HepG2 (cell line): ENCODE measurements at regions not wholly inside any gene's neighbourhood (a gene's known extent, or its start where the extent isn't known, plus 50 kb on each side); places are given as distances from the start of the nearest gene placed in this dataset.

ENCODE experiments used
- ATAC-seq: fragments of 200-7000 bp; cut with Tn5 transposase; 3 replicates; pipeline ENCODE4 v1.9.1; 2020; ENCODE audit warnings: mild to moderate bottlenecking, moderate library complexity
- BruUV-seq: library from RNA; stranded (reverse); fragments of 400-500 nt; replicated peaks from 2 replicates; lab custom pipeline; 2021; lab: Mats Ljungman, UMichigan
- CTCF ChIA-PET: fragments of 300-600 bp; formaldehyde crosslinking; extraction: SDS; loops from one replicate; lab custom pipeline; 2021; ENCODE audit warnings: low total read pairs, inconsistent platforms, low intra/inter-chr PET ratio; lab: Yijun Ruan, JAX
- POLR2A ChIA-PET: fragments of 350-600 bp; sonication (Branson Sonifier 250); formaldehyde crosslinking; loops from one replicate; lab custom pipeline; 2020; ENCODE audit warnings: antibody characterized with exemption, inconsistent platforms; lab: Yijun Ruan, JAX
- DNase-seq: peaks from one replicate; pipeline ENCODE4 v3.0.0-alpha.2; 2015; ENCODE audit warnings: low spot score
- FAIRE-seq: peaks from 3 replicates; lab custom pipeline; 2011; peaks lifted over from hg19 to GRCh38; lab: Jason Lieb, UNC
- H2AFZ ChIP-seq: one replicate; pipeline ENCODE4 v1.6.1; 2011; ENCODE audit warnings: low read length, inconsistent platforms
- H3K27ac ChIP-seq: fragments of 300-600 bp; 3 replicates; pipeline ENCODE4 v1.8.0; 2011; ENCODE audit warnings: mixed run types, mild to moderate bottlenecking, mixed read lengths, low read length, inconsistent platforms; ENCODE audit not compliant: insufficient read depth; ENCODE audit errors: extremely low read length
- H3K27me3 ChIP-seq, 2 experiments: fragments of 200-600 bp in 1 of 2; 2 replicates in 1 of 2; 3 replicates in 1 of 2; pipeline versions ENCODE4 v1.6.0 to v1.8.0; 2011; ENCODE audit warnings: low read length in 2 of 2, mild to moderate bottlenecking in 2 of 2, moderate library complexity in 2 of 2, inconsistent platforms in 1 of 2; ENCODE audit not compliant: insufficient read depth in 2 of 2, control insufficient read depth in 1 of 2
- H3K36me3 ChIP-seq, 2 experiments: fragments of 200-600 bp in 1 of 2; replicated peaks in 1 of 2; 2 replicates in 1 of 2; 3 replicates in 1 of 2; pipeline versions ENCODE4 v1.5.1 to v1.8.0; 2011; ENCODE audit warnings: low read length in 2 of 2, inconsistent platforms in 1 of 2; ENCODE audit not compliant: insufficient read depth in 2 of 2, control insufficient read depth in 1 of 2
- H3K4me1 ChIP-seq: 2 replicates; pipeline ENCODE4 v1.5.1; 2012; ENCODE audit warnings: low read length, inconsistent platforms; ENCODE audit not compliant: insufficient read depth
- H3K4me2 ChIP-seq: 2 replicates; pipeline ENCODE4 v1.6.0; 2011; ENCODE audit warnings: low read depth, low read length, inconsistent platforms
- H3K4me3 ChIP-seq, 3 experiments: fragments of 200-600 bp in 1 of 3; sonication (generic), shearing (Covaris generic) in 1 of 3; replicated peaks in 1 of 3; 2 replicates each; pipeline ENCODE4 v1.5.1; 2011 to 2016; ENCODE audit warnings: low read length in 3 of 3, inconsistent platforms in 2 of 3, low read depth in 2 of 3, mild to moderate bottlenecking in 2 of 3, control low read depth in 1 of 3, mixed read lengths in 1 of 3; ENCODE audit not compliant: insufficient read depth in 1 of 3
- H3K79me2 ChIP-seq: one replicate; pipeline ENCODE4 v1.6.1; 2011; ENCODE audit warnings: low read length, inconsistent platforms; ENCODE audit not compliant: insufficient read depth
- H3K9ac ChIP-seq: 2 replicates; pipeline ENCODE4 v1.6.0; 2011; ENCODE audit warnings: mild to moderate bottlenecking, low read depth, low read length, inconsistent platforms; ENCODE audit not compliant: insufficient read depth
- H3K9me3 ChIP-seq: 2 replicates; pipeline ENCODE4 v1.5.1; 2012; ENCODE audit warnings: mild to moderate bottlenecking, low read length
- H4K20me1 ChIP-seq: 2 replicates; pipeline ENCODE4 v1.6.0; 2011; ENCODE audit warnings: inconsistent platforms, mild to moderate bottlenecking, low read length, moderate library complexity; ENCODE audit not compliant: insufficient read depth
- CAMTA2 ChIP-seq: sonication (generic); formaldehyde crosslinking; IDR thresholded peaks from 2 replicates; pipeline ENCODE4 v1.4.0; 2020; ENCODE audit warnings: mild to moderate bottlenecking, missing genetic modification reagents, borderline replicate concordance
- DZIP1 ChIP-seq: sonication (generic); formaldehyde crosslinking; IDR thresholded peaks from 2 replicates; pipeline ENCODE4 v1.5.0; 2020; ENCODE audit warnings: mild to moderate bottlenecking, missing genetic modification reagents
- PLRG1 ChIP-seq: fragments of 450-650 bp; conservative IDR thresholded peaks from 2 replicates; pipeline ENCODE4 v1.6.1; 2016
- UBTF ChIP-seq: sonication (generic); formaldehyde crosslinking; IDR thresholded peaks from 2 replicates; pipeline ENCODE4 v1.4.0; 2020; ENCODE audit warnings: mild to moderate bottlenecking, missing genetic modification reagents
- ZNF614 ChIP-seq: IDR thresholded peaks from 2 replicates; pipeline ENCODE4 v1.6.1; 2018; ENCODE audit warnings: missing biosample characterization, missing genetic modification reagents, inconsistent platforms, borderline replicate concordance
- ZNF644 ChIP-seq: IDR thresholded peaks from 2 replicates; pipeline ENCODE4 v1.6.1; 2016; ENCODE audit warnings: low read depth
- ZNF792 ChIP-seq: IDR thresholded peaks from 2 replicates; pipeline ENCODE4 v1.6.1; 2016
- ZNF850 ChIP-seq: sonication (generic); formaldehyde crosslinking; conservative IDR thresholded peaks from 2 replicates; pipeline ENCODE4 v1.9.0; 2021; ENCODE audit warnings: mild to moderate bottlenecking, missing genetic modification reagents
- ZNF891 ChIP-seq: sonication (generic); formaldehyde crosslinking; IDR thresholded peaks from 2 replicates; pipeline ENCODE4 v1.5.0; 2020; ENCODE audit warnings: mild to moderate bottlenecking, missing genetic modification reagents
- WGBS: methylation state at CpG from one replicate; pipeline ENCODE4 v1.1.6; 2017; ENCODE audit warnings: low lambda C conversion rate; 5-methylcytosine and 5-hydroxymethylcytosine counted together
- in situ Hi-C: cut with HindIII; loops from 2 replicates; pipeline ENCODE4 v1.10.0; 2017; ENCODE audit warnings: low pct_unique_long_range_greater_than_20kb; ENCODE audit not compliant: extremely low pct_ligation_motif_present
- intact Hi-C: fragments of 100-400 bp; cut with micrococcal nuclease; formaldehyde crosslinking; loops from one replicate; pipeline ENCODE4 v1.10.0; 2022; ENCODE audit not compliant: unreplicated experiment
- TF ChIP-seq, protein P1 (sequence below): sonication (generic); formaldehyde crosslinking; IDR thresholded peaks from 2 replicates; pipeline ENCODE4 v1.5.0; 2020; ENCODE audit warnings: missing genetic modification reagents

DNA sequence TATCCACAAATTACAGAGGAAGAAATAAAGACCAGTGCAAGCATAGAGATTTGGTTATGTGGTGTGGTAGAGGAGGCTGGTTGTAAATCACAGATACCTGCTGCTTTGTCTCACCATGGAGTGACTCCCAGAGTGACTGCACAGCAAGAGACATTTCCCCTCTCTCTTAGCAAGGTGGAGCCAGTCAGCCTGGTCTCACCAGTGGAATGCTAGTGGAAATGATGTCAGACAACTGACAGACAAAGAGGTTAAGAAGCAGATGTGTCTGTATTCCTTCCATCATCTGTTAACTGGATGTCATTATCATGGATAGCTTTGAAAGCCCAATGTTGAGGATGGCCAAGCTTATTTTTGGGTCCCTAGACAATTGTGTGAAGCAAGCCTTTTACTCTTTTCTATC is 509.4 kb upstream of the SEMA6A start (continued):
- TF ChIP-seq, protein P1, sequence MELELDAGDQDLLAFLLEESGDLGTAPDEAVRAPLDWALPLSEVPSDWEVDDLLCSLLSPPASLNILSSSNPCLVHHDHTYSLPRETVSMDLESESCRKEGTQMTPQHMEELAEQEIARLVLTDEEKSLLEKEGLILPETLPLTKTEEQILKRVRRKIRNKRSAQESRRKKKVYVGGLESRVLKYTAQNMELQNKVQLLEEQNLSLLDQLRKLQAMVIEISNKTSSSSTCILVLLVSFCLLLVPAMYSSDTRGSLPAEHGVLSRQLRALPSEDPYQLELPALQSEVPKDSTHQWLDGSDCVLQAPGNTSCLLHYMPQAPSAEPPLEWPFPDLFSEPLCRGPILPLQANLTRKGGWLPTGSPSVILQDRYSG (CRISPR knock-in tag): no peak

- no TSS peak for BruUV-seq
- Histone ChIP-seq H3K36me3 (no peaks in the 10 kb centered on the region), H4K20me1 (no peaks in the 10 kb centered on the region), H3K4me1 (no peaks in the 10 kb centered on the region), H3K9me3 (no peaks in the 10 kb centered on the region), H3K4me2 (no peak overlapping the region), H3K4me3 (no peak overlapping the region), H3K27ac (no peak overlapping the region), H2AFZ (no peak overlapping the region), H3K27me3 (no peaks in the 10 kb centered on the region), H3K79me2 (no peaks in the 10 kb centered on the region), H3K9ac (no peak overlapping the region)
- 0% methylated on average over 1 of the region's 1 CpG for WGBS
- FAIRE-seq (no peak), ATAC-seq (no peak), DNase-seq (no peak)
- ChIA-PET CTCF (no interaction called here), POLR2A (no interaction called here)
- intact Hi-C loops (no loop called here), in situ Hi-C loops (no loop called here)
- TF ChIP-seq ZNF644 (CRISPR knock-in tag) (no peak), ZNF614 (no peak), UBTF (CRISPR knock-in tag) (no peak), ZNF891 (CRISPR knock-in tag) (no peak), DZIP1 (no peak), PLRG1 (no peak), CAMTA2 (no peak), ZNF792 (CRISPR knock-in tag) (no peak), ZNF850 (CRISPR knock-in tag) (no peak)
Observed at GRCh38 chr5:117082977-117083376, 508.4 kb upstream of the SEMA6A start.
